Right hindlimb (tissue), 1 donor: ENCODE measurements at regions not wholly inside any gene's neighbourhood (a gene's known extent, or its start where the extent isn't known, plus 50 kb on each side); places are given as distances from the start of the nearest gene placed in this dataset.

ENCODE experiments used
- DNase-seq: peaks from one replicate; pipeline ENCODE4 v3.0.0-alpha.2; 2018

DNA sequence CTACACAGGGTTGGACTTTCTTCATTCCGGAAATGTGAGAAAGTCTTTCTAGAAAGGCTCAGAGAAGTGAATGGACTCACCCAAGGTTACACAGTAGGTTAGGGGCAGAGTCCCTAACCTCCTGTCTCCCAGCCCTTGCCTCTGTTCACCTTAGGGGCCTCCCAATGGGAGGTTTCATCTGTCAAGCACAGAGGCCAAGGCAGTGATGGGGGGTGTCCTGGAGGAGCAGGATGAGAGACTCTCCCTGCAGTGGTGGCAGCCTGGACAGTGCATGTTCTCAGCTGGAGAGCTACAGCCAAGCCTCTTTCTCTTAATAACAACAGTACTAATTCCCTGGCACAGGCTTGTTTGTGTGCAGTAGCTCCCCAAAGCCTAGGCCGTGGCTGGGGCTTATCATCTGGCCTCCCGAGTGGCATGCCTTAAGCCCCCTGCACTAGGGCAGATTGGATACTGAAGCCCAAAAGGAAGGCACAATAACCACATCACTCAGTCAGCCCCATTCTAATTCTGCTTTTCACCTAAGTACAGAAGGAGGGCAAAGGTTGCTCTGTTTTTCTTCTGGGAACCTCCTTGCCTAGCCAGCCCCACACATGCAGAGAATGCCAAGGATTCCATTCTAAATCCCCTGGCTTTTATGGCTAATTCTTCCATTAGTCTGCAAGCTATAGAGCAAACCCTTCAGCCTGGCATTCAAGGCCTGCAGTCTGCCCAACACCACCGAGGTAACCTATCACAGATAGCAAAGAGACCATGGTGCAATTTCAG lies 50.2 kb upstream of the XPA start:
- no peak for DNase-seq

DNA sequence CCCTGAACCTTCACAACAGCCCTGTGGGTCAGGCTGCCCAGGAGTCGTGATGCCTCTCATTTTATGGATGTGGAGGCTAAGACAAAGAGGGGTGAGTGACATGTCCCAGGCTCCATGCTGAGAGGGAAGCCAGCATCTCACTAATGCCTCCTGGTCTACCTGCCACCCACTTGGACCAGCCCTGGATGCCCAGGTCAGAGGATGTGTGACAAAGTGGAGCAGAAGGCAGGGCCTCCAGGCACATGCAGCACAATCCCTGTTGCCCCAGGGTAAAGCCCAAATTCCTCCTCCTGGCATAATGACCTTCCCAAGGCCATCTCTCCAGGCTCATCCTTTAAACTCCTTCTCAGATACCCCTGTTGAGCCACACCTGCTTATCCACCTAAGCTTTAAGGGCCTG lies 51.4 kb upstream of the XPA start:
- DNase-seq, result no peak

DNA sequence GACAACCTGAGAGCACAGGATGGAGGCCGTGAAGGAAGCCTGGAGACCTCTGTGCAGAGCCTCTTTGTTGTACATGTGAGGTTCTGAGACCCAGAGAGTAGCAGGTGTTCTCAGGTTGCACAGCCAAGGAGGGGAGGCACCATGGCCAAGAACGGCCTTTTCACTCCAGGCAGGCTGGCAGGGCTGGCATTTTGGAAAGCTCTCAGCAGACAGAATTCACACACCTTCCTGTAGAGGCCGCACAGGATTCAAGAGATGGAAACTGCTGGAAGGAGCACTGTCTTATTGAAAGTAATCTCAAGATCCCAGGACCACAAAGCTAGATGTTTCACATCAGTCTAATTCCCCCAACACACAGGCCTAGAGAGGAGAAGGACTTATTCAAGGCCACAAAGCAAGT lies 52.8 kb upstream of the XPA start:
- DNase-seq, result no peak

DNA sequence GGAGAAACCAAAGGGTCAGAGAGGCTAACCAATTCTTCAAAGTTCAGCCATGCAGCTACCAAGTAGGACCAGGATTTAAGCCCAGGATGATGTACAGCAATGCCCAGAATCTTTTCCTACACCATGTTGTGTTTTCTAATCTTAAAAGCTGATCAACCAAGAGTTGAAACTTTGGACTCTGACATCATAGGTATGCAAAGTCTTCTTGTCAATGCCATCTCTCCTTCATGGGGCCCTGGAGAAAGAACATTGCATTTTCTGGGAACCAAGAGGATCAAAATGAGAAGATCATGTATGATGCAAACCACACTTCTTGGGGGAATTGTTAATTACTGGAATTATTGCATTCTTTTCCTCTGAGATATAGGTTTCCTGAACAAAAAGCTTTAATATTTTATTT lies 54.4 kb upstream of the XPA start:
- DNase-seq, result no peak

DNA sequence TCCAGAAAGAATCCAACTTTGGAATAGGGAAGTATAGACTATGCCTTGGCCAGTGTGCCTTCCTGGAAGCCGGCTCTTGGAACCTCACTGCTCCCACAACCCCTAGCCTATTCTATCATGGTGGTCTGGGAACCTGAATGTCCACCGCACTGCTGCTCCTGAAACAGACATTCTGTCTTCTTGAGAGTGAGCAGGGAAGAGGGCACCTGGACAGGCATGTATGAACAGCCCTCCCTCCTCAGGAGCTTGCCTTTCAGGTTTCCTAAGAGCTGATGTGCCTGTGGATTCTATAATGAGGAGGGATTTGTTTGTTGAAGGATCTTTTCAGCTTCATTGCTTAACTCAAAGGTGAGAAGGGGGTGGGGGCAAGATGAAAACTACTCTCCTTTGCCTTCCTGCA lies 55.1 kb upstream of the XPA start:
- DNase-seq, result no peak

DNA sequence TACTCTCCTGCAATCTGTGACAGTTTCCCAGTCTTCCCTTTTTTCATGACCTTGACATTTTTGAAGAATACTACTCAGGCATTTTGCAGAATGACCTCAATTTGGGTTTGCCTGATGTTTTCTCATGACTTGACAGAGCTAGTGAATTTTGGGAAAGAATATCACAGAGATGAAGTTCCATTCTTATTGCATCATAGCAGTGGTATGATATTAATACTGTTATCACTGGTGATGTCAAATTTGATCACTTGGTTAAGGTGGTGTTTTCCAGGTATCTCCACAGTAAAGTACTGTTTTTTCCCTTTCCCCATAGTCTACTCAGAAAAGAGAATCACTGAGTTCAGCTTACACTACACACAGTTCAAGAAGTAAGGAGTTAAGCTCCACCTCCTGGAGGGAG lies 56.2 kb upstream of the XPA start:
- no peak for DNase-seq

DNA sequence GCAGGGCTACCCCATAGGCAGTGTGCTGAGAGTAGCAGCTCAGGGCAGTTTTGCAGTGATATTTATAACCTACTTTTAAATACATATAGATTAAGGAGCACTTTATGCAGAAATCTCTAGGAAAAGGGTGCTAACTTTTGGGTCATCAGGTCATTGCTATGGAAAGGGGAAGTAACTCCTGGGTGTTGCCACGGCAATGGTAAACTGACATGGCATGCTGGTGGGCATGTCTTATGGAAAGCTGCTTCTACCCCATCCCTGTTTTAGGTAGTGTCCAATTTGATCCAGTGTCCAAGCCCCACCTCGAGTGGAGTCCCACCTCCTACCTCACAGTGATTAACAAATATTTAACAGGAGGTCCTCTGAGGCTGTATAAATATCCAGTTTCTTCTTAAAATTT lies 56.8 kb upstream of the XPA start:
- no peak for DNase-seq

DNA sequence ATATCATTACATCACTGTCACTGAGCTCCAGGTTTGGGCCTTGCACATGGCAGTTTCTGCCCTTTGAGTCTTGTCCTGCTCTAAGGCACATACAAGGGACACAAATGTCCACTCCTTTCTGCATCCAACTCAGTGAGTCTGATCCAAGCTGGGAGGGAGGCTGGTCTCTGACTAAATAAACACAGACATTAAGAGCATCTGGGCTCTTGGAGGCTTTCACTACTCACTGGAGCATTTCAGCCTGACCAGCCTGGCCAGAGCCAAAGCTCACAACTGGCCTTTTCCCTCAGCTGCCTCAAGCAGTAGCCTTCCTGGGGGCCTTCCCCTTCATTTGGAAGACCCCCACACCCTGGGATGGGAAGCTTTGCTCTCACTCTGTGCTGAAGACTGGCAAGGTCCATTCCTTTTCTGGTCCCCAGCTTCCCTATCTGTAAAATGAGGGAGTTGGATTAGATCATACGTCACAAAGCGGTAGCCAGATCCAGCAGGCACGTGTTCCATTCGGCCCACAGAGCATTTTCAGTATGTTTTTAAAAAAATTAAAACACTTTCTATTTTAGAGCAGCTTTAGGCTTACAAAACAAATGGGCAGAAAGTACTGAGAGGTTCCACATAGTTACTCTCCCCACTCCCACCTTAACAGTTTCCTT lies 58.6 kb upstream of the XPA start:
- DNase-seq, result no peak

DNA sequence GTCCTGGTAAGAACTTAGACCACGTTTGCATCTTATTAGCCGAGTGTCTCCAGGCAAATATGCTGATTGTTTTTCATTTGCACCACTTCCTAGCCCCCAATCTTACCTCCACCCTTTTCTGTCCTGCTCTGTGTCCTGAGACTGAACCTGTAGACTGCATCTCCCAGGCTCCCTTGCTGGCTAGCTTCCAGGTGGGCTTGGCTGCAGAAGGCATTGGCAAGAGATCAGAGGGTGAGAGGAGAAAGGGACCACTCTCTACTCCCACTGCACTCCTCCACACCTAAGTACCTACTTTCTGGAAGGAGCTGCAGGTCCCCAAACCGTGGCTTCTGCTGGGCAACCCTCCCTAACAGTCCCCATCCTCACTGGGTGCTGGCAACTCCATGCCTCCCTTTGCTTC lies 59.9 kb upstream of the XPA start:
- no peak for DNase-seq

DNA sequence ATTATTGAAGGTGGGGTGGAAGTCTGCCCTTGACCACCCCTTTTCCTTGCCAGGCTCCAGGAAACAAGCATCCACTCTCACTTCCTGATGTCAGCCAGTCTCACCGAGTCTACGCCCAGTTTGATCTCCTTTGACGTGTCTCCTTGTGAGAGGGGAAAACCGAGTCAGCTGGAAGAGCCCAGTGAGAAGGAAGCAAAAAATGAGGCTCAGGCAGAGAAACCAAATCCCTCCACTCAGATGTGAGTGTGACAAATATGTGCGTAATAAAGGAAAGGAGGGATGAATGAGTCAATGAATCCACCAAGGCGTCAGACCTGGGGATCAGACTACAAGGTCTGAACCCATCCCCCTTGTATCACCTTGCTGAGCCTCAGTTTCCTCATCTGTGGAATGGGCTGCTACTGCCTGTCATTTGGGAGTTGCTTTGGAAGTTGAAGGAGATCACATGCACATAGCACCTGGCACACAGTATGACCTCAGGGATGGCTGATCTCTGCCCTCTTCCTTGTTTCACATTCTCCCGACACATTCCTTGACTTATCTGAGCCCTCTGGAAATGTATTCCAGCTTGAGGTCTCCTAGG lies 61.3 kb upstream of the XPA start:
- no peak for DNase-seq

DNA sequence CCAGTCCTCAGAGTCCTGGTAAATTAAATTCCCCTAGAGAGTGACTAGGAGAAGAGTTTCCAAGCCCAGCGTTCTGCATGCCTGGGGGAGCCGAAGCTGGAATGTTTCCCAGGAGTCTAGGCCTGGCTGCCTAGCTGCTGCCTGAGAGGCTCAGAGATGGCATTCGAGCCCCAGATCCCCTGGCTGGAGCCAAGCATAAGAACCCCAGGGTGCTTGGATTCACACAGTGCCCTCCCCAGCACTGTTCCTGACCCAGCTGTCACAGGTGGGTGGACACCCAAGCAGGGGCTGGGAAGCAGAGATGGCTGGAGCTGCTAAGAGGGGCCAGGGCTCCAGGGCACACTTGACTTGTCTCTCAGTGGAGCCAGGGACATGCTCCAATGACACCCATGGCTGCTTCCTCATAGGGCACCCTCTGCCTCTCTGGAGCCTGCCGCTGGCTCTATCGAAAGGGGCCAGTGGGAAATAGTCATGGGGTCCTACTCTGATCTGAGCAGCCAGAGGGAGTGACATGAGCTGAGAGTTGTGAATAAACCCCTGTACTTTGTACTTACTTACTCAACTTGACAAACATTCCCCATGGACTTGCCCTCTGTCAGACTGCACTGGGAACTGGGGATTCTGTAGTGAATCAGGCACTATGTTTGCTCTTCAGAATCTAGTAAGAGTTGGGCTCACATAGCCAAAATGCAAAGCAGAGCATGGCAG lies 62.6 kb upstream of the XPA start:
- no peak for DNase-seq

DNA sequence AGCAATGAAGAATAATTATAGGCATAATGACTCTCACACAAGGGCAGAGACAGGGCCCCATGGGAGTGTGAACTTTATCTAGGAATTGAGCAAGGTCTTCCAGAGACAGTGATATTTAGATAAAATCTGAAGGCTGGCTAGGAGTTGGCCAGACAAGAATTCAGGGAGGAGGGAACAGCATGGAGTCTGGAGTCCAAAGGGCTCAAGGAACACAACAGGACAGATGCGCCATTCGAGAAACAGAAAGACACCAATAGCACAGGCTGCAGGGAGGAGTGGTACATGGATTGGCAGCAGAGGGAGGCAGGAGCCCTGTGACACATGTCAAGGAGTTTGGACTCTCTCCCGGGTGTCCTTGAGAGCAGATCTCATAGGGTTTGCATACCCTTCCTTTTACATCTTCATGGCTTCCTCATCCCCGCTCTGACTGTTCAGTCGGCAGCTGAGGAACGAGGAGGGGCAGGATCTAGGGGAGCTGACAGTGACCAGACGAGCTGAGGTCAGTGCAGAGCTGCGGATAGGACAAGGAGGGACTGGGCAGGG lies 64.0 kb upstream of the XPA start:
- no peak for DNase-seq

DNA sequence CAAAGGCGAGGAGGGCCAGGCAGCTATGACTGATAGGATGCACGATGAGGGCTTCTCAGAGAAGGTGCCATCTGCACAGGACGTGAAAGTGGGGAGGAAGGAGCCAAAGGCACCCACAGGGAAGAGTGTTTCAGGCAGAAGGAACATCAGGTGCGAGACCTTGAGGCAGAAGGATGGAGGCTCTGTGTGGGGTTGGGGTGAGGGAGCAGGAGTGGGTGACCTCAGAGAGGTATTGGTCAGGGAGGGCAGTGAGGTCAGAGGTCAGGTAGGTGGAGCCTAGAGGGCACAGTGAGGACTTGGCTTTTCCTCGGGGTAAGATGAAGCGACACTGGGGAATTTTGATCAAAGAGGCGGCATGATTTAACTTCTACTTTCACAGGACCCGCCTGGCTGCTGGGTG lies 64.7 kb upstream of the XPA start:
- DNase-seq, result no peak

DNA sequence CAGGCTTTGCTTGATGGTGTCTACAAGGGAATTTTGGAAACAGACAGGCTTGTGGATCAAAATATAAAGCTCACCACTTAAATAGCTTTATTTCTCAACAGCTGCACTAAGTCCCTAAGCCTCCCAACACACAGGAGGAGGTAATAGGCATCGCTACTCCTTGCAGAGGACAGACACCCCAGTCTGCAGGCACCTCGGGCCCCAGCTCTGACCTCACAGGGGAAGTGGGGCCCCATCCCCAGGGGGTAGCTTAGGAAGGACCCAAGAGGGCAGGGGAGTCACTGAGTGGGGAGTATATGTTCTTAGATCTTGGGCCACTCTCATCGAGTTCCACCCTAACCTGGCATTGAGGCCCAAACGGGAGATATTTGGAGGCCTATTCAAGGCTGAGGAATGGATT lies 66.7 kb upstream of the XPA start:
- no peak for DNase-seq

DNA sequence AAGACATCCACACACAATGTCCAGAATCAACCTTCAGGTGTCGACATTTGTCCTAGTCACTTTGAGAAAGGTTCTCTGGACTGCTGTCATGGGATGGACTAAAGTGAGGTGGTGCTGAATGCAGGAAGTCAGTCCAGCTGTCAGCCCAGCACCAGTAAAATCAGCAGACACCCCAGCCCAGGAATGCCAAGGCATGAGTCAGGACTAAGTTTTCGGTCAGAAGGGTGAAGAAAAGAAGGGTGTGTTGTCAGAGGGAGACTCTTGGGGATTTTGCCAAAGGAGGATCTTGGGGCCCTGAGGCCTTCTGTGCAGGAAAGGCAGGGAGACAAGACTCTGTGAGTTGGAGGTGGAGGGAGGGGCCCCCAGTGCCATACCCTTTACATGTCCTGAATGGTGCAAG lies 69.0 kb upstream of the XPA start:
- DNase-seq, result no peak

DNA sequence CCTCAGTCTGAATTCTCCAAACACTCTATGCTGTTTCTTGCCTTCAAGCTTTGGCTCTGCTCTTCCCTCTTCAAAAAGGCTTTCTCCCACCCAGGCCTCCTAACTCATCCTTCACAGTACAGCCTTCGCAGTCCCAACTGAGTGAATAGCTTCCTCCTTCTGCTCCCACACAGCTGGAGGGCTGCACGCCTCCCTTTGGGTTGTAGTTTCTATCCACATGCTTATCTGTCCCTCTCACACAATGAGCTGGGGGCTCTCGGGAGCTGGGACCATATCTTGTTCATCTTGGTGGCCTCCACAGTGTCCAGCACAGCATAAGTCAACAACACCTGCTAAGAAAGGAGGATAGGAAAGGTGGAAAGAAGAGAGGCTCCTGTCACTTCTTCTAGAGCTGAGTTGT lies 69.5 kb upstream of the XPA start:
- no peak for DNase-seq

DNA sequence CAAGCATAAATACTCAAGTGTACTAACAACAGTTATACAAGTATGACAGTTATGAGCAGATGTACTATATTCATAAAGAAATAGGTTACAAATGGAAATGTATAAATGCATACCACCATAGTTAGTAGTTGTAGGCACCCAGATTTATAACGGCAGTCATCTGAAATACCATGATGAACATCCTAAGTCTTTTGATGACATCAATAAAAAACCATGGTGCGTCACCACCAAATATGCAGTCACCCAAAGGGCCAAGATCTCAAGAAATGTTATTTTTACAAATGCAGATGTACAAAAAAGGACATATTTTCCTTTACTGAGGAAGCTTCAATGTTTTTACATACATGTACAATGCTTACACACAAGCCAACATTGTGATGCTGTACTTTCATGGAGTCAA lies 70.8 kb upstream of the XPA start:
- no peak for DNase-seq

DNA sequence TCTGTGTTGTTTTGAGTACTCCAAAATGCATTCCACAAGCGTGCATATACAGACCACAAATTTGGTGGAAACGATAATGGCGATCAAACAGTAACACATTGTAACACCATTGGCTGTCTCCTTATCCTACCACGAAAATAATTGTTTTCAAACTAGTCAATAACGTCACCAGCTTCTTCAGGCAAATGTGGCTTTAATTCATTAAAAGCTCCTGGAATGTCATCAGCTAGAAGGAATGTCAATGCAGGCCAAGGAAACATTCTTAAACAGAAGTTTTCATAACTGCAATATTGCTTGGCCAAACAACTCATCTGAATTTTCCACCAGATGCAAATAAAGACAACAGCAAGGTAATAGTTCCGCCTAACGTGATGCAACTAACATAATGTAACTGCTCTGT lies 71.6 kb upstream of the XPA start:
- DNase-seq, result no peak

DNA sequence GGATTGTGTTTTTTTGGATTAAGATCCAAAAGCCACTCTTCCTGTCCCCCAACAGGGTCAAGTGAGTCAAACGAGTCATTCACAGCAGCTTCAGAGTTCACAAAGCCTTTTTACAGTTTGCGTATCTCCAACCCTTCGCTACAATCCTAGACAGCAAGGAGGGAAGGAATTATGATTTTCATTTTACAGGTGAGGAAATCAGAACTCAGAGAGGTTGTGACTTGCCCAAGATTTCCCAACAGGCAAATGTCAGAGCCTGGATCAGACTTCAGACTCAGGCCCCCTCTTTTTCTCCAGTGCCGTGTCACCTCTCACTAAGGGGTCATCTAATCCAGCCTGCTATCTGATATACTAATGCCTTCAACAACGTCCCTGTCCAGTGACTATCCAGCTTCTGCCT lies 72.1 kb upstream of the XPA start:
- no peak for DNase-seq

DNA sequence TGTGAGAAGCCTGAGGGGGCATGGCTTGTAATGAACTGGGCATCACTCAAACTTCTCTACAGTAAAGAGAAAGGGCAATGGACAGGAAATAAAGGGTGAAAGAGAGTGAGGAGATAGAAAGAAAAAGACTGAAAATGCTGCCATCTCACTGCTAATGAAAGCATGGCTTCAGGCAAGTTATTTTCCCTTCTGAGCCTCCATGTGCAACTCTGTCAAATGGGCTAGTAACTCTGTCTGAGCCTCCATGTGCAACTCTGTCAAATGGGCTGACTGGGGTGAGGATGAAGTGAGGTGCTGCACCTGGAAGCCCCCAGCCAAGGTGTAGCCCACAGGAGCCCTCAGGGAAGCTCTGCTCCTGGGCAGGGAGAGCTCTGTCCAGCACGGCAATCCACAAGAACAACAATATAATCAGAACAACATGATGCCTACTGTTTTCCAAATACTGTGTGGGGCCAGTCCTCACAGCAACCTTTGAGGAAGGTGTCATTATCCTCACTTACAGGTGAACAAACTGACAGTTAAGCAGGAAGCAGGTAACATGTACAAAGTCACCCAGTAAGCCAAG lies 73.8 kb upstream of the XPA start:
- no peak for DNase-seq

DNA sequence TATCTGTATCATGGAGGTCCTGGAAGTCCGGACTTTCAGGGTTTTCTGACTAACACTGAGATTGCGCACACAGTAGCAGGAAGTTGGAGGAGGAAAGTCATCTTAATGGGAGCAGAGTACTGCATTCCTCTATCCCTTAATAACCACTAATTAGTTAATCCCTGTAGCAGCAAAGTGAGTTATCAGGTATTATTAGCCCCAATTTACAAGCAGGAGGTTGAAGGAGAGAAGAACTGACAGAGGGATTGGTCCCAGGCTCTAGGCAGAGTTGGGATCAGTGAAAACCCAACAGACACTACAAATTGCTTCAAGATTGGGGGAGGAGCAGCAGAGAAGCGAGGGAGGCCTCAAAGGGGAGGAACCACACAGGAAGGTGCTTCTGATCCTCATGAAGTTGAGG lies 74.5 kb upstream of the XPA start:
- DNase-seq, result no peak

DNA sequence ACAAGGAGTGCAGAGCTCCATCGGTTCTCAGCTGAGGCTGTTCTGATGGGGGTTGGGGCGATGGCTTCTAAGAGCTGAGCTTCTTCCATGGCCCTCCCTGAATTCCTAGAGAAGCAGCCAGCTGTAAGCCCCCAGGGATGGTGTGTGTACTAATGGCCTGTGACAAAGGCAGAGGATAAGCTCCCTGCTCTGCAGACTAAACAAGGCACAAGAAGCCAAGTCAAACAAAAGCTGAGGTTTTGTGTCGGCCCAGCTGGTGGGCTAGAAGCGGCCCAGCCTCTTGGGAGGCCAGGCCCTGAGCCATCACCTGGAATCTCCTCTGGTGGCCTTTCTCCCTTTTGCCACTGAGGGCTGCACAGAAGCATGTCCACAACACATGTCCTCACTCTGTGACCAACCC lies 75.0 kb upstream of the XPA start:
- DNase-seq, result no peak

DNA sequence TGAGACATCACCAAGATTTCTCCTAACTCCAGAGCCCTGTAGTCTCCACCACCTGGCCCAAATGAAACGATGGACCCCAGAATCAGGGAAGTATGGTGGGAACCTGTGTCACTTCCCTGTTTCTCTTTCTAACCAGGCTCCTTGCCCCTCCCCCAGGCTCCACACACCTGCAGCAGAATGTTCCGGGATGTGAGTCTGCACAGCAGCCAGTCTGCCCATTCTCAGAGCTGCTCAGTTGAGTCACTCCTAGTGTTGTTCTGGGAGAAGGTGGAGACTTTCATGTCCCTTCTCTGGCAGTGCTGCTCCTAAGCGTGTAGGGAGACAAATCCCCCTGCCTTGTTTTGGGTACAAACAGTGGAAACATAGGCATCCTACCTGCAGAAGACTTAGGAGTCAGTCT lies 76.0 kb upstream of the XPA start:
- DNase-seq, result no peak
